NCI-H2196 treated with DMSO at 0.1 percent for 48 hours (cell line): ENCODE measurements at regions not wholly inside any gene's neighbourhood (a gene's known extent, or its start where the extent isn't known, plus 50 kb on each side); places are given as distances from the start of the nearest gene placed in this dataset.
"Not testable (repeated sequence)": the region's sequence is repeated elsewhere in the genome, so short reads cannot be mapped to it uniquely, and the experiment has no call there.

ENCODE experiments used
- DNase-seq: peaks from one replicate; lab custom pipeline; 2025; ENCODE audit not compliant: unreplicated experiment; lab: John Stamatoyannopoulos, UW

GRCh38 chr14:30417121-30417520 is 141.8 kb upstream of the G2E3 start:
- no peak for DNase-seq

GRCh38 chr14:30417999-30418398 is 141.0 kb upstream of the G2E3 start:
- DNase-seq: no peak

- no peak for DNase-seq
Measured at GRCh38 chr14:30419037-30419436, 139.9 kb upstream of the G2E3 start.

GRCh38 chr14:30420515-30420914 is 138.4 kb upstream of the G2E3 start:
- DNase-seq: no peak

GRCh38 chr14:30426463-30426862 is 132.5 kb upstream of the G2E3 start:
- no peak for DNase-seq

- DNase-seq: no peak
Measured at GRCh38 chr14:30427401-30427800, 131.6 kb upstream of the G2E3 start.

GRCh38 chr14:30427846-30428245 is 131.1 kb upstream of the G2E3 start:
- no peak for DNase-seq

GRCh38 chr14:30431552-30431951 is 127.4 kb upstream of the G2E3 start:
- DNase-seq: no peak

GRCh38 chr14:30440961-30441360 is 118.0 kb upstream of the G2E3 start:
- DNase-seq: no peak

- DNase-seq: no peak
Measured at GRCh38 chr14:30443368-30444007, 115.5 kb upstream of the G2E3 start.

- DNase-seq: no peak
Measured at GRCh38 chr14:30444451-30444850, 114.5 kb upstream of the G2E3 start.

GRCh38 chr14:30445011-30445793 is 113.8 kb upstream of the G2E3 start:
- DNase-seq: no peak

- no peak for DNase-seq
Measured at GRCh38 chr14:30445852-30446251, 113.1 kb upstream of the G2E3 start.

GRCh38 chr14:30450631-30451545 is 108.1 kb upstream of the G2E3 start:
- no peak for DNase-seq

- DNase-seq: no peak
Measured at GRCh38 chr14:30456296-30456695, 102.7 kb upstream of the G2E3 start.

GRCh38 chr14:30462358-30462757 is 96.6 kb upstream of the G2E3 start:
- no peak for DNase-seq

GRCh38 chr14:30464481-30464880 is 94.5 kb upstream of the G2E3 start:
- no peak for DNase-seq

- DNase-seq: no peak
Measured at GRCh38 chr14:30468354-30468753, 90.6 kb upstream of the G2E3 start.

GRCh38 chr14:30471980-30472379 is 87.0 kb upstream of the G2E3 start:
- no peak for DNase-seq

GRCh38 chr14:30473846-30474696 is 84.9 kb upstream of the G2E3 start:
- DNase-seq: not testable (repeated sequence)

GRCh38 chr14:30482276-30482675 is 76.7 kb upstream of the G2E3 start:
- no peak for DNase-seq
